Esophagus muscularis mucosa (tissue), 4 donors: ENCODE measurements at regions not wholly inside any gene's neighbourhood (a gene's known extent, or its start where the extent isn't known, plus 50 kb on each side); places are given as distances from the start of the nearest gene placed in this dataset.

Source experiments
- DNase-seq: peaks from one replicate; pipeline ENCODE4 v3.0.0-alpha.2; 2017; ENCODE audit errors: extremely low spot score
- H3K27ac ChIP-seq, 4 donors: fragments of 200-600 bp; sonication (generic); replicated peaks in 1 of 4; 1 replicate in 3 of 4; 2 replicates in 1 of 4; pipeline ENCODE4 v1.5.1; 2016 to 2019; ENCODE audit warnings: mild to moderate bottlenecking in 1 of 4
- H3K27me3 ChIP-seq, 4 donors: fragments of 200-600 bp; sonication (generic); one replicate each; pipeline versions ENCODE4 v1.5.1 to v1.6.0; 2016 to 2019
- H3K36me3 ChIP-seq, 4 donors: fragments of 200-600 bp; sonication (generic); one replicate each; pipeline ENCODE4 v1.5.1; 2016 to 2019
- H3K4me1 ChIP-seq, 4 donors: fragments of 200-600 bp; sonication (generic); one replicate each; pipeline ENCODE4 v1.5.1; 2016 to 2019
- H3K4me3 ChIP-seq, 4 donors: fragments of 200-600 bp; sonication (generic); 1 replicate in 2 of 4; 2 replicates in 2 of 4; pipeline ENCODE4 v1.5.1; 2016 to 2019; ENCODE audit warnings: mild to moderate bottlenecking in 4 of 4, moderate library complexity in 1 of 4
- H3K9me3 ChIP-seq, 4 donors: fragments of 200-600 bp; sonication (generic); 1 replicate in 3 of 4; 2 replicates in 1 of 4; pipeline ENCODE4 v1.5.1; 2016 to 2019
- EP300 ChIP-seq: sonication (generic); formaldehyde crosslinking; IDR thresholded peaks from one replicate; pipeline ENCODE4 v1.6.1; 2017; ENCODE audit warnings: antibody characterized with exemption
- POLR2A ChIP-seq: fragments of 450-650 bp; IDR thresholded peaks from one replicate; pipeline ENCODE4 v1.6.1; 2017; ENCODE audit warnings: antibody characterized with exemption, moderate library complexity, mild to moderate bottlenecking, low read depth
- POLR2AphosphoS5 ChIP-seq, 2 donors: sonication (generic); formaldehyde crosslinking; IDR thresholded peaks; one replicate each; pipeline ENCODE4 v1.6.1; 2017; ENCODE audit warnings: antibody characterized with exemption in 2 of 2
- WGBS: methylation state at CpG from one replicate; pipeline ENCODE4 v1.1.5; 2018; 5-methylcytosine and 5-hydroxymethylcytosine counted together
- intact Hi-C: fragments of 100-400 bp; cut with DNase I; formaldehyde crosslinking; loops from one replicate; pipeline ENCODE4 v1.15.1; 2023
- TF ChIP-seq, protein P1 (sequence below), 3 experiments: fragments of 200-600 bp in 2 of 3; fragments of 450-650 bp in 1 of 3; sonication (generic) in 2 of 3; IDR thresholded peaks; one replicate each; pipeline ENCODE4 v1.5.1; 2017 to 2019; ENCODE audit warnings: antibody characterized with exemption in 3 of 3, mild to moderate bottlenecking in 2 of 3, moderate library complexity in 1 of 3

DNA sequence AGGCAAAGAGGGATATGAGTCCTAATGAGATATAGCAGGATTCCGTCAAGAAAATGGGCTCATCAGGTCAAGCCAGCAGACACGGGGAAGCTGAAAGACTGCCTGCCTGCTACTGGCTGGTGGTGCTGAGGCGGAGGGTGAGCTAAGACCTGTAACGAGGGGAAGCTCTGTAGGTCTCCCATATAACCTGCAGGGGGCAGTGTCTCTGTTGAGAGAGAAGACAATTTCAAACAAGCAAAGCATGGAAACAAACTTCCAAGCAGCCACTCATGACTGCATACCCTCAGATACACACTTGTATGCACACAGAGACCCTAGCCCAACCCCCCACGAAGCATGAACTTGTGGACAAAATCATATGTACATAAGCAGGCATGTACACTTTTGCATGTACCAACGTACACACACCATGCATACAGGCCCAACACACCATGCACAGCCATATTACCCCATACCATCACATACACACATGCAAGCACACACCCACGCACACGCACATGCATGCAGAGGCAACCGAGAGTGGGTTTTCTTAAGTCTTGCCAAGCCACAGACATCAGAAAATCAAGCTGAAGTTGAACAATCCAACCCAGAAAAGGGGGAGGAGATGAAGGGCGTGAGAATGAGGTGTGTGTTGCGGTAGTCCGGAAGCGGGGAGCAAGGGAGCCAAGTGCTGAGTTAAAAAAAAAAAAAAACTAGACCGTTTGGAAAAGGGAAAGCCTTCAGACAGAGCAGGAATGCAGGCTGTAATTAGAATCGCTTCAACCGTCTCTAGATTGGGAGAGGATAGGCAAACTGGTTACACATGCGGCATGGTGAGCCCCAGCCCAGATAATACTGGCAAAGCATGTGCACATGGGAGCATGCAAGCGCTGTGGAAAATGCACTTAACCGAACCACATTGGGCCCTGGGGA is 71.0 kb downstream of the PJA1 start:
- WGBS: 63% methylated on average over 19 of the region's 19 CpGs
- DNase-seq: no peak

DNA sequence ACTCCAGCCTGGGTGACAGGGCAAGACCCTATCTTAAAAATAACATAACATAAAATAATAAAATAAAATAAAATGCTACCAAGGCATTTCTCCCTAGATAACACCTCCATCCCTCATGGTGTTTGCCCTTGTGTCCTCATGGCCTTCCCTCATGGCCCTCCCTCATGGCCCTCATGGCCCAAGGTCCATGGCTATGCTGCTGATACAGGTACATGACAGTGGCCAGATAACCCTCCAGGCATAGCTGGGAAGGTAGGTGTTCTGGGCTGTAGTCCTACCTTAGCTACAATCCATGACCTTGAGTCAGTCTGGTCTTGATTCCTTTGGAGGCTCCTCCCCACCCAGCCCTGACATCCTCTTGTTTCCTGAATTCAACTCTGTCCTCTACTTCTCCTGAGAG is 75.2 kb downstream of the PJA1 start:
- TF ChIP-seq POLR2AphosphoS5 (IDR thresholded peaks at IDR 0.05) (no peak), EP300 (no peak), POLR2A (no peak)
- TF ChIP-seq, protein P1, sequence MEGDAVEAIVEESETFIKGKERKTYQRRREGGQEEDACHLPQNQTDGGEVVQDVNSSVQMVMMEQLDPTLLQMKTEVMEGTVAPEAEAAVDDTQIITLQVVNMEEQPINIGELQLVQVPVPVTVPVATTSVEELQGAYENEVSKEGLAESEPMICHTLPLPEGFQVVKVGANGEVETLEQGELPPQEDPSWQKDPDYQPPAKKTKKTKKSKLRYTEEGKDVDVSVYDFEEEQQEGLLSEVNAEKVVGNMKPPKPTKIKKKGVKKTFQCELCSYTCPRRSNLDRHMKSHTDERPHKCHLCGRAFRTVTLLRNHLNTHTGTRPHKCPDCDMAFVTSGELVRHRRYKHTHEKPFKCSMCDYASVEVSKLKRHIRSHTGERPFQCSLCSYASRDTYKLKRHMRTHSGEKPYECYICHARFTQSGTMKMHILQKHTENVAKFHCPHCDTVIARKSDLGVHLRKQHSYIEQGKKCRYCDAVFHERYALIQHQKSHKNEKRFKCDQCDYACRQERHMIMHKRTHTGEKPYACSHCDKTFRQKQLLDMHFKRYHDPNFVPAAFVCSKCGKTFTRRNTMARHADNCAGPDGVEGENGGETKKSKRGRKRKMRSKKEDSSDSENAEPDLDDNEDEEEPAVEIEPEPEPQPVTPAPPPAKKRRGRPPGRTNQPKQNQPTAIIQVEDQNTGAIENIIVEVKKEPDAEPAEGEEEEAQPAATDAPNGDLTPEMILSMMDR (IDR thresholded peaks at IDR 0.05): no peak
- Histone ChIP-seq H3K36me3 (no peaks in the 10 kb centered on the region), H3K27me3 (no peaks in the 10 kb centered on the region), H3K27ac (no peak overlapping the region), H3K4me3 (no peak overlapping the region), H3K4me1 (no peaks in the 10 kb centered on the region), H3K9me3 (no peaks in the 10 kb centered on the region)
- intact Hi-C loops: loop anchor here (5.0 to 10.0 kb wide), 2 partner anchors 132 to 195 kb away; no protein-coding TSS in a partner anchor
- DNase-seq: no peak

More for the DNA sequence above, 71.0 kb downstream of the PJA1 start:
- Histone ChIP-seq H3K4me3 (no peak overlapping the region), H3K36me3 (no peaks in the 10 kb centered on the region), H3K27ac (no peak overlapping the region), H3K27me3 (no peaks in the 10 kb centered on the region), H3K9me3 (no peaks in the 10 kb centered on the region), H3K4me1 (no peaks in the 10 kb centered on the region)
- intact Hi-C loops: loop anchor here (5.0 to 10.0 kb wide), 2 partner anchors 128 to 191 kb away; no protein-coding TSS in a partner anchor
- TF ChIP-seq, protein P1 (IDR thresholded peaks at IDR 0.05): peak; percentile 36 to 60 (median 46)
- TF ChIP-seq POLR2AphosphoS5 (IDR thresholded peaks at IDR 0.05): no peak

DNA sequence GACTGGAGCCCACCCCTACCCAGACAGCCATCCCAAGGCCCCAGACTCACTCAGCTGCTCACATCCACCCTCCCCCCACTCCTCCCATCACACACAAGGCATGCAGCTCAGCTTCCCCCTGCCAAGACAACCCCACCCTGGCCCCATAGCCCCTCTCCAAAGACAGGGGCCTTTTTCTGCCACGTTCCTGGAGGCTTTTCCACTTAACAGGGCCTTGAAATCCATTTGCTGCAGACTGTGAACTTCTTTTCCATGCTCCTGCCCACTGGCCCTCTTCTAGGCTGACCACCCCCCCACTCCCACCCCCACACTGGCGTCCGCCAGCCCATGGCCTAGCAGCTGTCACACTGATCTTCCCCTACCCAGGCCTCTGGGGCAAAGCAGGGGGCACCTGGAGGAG is 76.0 kb downstream of the PJA1 start:
- no peaks in the 10 kb centered on the region for H3K36me3 ChIP-seq
- TF ChIP-seq EP300: no peak
- TF ChIP-seq POLR2A: no peak
- no peak for TF ChIP-seq POLR2AphosphoS5 (IDR thresholded peaks at IDR 0.05)
- WGBS: 65% methylated on average over 3 of the region's 3 CpGs
- H3K27ac ChIP-seq: no peak overlapping the region
- DNase-seq: no peak
- H3K4me3 ChIP-seq: no peak overlapping the region
- no peaks in the 10 kb centered on the region for H3K9me3 ChIP-seq
- H3K4me1 ChIP-seq: no peaks in the 10 kb centered on the region
- H3K27me3 ChIP-seq: no peaks in the 10 kb centered on the region
- intact Hi-C loops: no loop called here

DNA sequence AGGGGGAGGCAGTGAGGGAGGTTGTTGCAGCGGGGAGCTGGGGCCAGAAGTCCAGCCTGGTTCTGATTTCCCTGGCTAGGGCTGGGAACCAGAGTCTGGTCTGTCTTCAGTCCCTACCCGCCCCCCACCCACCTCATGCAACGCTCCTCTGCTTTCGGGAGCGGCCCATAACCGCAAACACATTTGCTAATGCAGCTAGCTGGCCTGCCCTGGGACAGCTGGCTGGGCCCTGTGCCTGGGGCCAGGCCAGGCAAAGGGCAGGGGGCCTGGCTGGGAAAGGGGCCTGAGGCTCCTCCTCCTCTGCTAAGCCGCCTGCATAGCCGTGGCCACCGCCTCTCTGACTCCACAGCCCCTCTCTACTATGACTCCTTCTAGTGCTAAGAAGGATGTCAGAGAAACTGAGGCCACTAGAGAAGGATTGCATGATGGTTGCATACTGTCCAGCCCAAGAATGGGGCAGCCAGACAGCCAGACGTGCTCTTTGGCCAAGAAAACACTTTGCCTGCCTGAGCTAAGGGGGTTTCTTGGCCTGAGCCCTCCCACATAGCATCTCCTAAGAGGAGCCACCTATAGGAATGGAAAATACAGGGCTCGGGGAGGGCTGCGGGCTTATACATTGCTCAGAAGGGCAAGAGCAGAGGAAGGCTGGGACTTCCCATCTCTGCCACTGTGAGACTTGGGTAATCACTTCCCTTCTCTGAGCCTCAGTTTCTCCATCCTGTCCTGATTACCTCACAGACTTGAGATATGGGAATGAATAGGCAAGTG is 76.9 kb downstream of the PJA1 start:
- 72% methylated on average over 11 of the region's 12 CpGs for WGBS
- Histone ChIP-seq H3K4me1 (no peaks in the 10 kb centered on the region), H3K9me3 (no peaks in the 10 kb centered on the region), H3K27me3 (no peaks in the 10 kb centered on the region), H3K36me3 (no peaks in the 10 kb centered on the region), H3K4me3 (no peak overlapping the region), H3K27ac (no peak overlapping the region)
- no peak for DNase-seq
- TF ChIP-seq EP300 (no peak), POLR2A (no peak), POLR2AphosphoS5 (IDR thresholded peaks at IDR 0.05) (no peak)
- TF ChIP-seq, protein P1 (IDR thresholded peaks at IDR 0.05): no peak
- intact Hi-C loops: no loop called here

DNA sequence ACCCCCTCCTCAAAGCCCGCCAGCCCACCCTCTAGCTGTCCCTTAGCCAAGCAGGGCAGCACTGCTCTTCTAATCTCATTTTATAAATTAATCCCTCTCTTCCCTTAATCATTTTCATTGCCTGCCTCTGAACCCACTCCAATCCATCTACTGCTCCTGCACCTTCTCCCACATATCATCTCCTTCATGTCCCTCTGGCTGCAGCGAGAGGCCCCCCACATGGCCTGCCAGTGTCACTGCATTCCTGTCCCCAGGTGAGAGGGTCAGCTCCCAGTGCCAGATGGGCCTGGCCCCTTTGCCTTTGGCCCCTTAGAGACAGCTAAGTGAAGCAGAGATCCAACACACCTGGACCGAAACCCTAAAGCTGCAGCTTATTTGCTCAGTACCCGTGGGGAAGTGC is 79.4 kb downstream of the PJA1 start:
- Histone ChIP-seq H3K27me3 (no peaks in the 10 kb centered on the region), H3K36me3 (no peaks in the 10 kb centered on the region), H3K4me3 (no peak overlapping the region), H3K4me1 (no peaks in the 10 kb centered on the region), H3K9me3 (no peaks in the 10 kb centered on the region), H3K27ac (no peak overlapping the region)
- intact Hi-C loops: no loop called here
- DNase-seq: no peak
- 55% methylated on average over 4 of the region's 4 CpGs for WGBS
- TF ChIP-seq POLR2AphosphoS5 (IDR thresholded peaks at IDR 0.05) (no peak), EP300 (no peak), POLR2A (no peak)
- TF ChIP-seq, protein P1 (IDR thresholded peaks at IDR 0.05): no peak
